Testis (tissue), 2 donors: ENCODE measurements at regions not wholly inside any gene's neighbourhood (a gene's known extent, or its start where the extent isn't known, plus 50 kb on each side); places are given as distances from the start of the nearest gene placed in this dataset.

ENCODE experiments used
- POLR2A ChIP-seq: fragments of 450-650 bp; IDR thresholded peaks from one replicate; pipeline ENCODE4 v1.6.1; 2017; ENCODE audit warnings: antibody characterized with exemption, mild to moderate bottlenecking, moderate library complexity
- TF ChIP-seq, protein P1 (sequence below), 3 experiments: fragments of 450-650 bp in 2 of 3; fragments of 200-600 bp in 1 of 3; sonication (generic) in 1 of 3; IDR thresholded peaks; one replicate each; pipeline ENCODE4 v1.5.1; 2016 to 2019; ENCODE audit warnings: antibody characterized with exemption in 3 of 3, mild to moderate bottlenecking in 2 of 3, moderate library complexity in 1 of 3

DNA sequence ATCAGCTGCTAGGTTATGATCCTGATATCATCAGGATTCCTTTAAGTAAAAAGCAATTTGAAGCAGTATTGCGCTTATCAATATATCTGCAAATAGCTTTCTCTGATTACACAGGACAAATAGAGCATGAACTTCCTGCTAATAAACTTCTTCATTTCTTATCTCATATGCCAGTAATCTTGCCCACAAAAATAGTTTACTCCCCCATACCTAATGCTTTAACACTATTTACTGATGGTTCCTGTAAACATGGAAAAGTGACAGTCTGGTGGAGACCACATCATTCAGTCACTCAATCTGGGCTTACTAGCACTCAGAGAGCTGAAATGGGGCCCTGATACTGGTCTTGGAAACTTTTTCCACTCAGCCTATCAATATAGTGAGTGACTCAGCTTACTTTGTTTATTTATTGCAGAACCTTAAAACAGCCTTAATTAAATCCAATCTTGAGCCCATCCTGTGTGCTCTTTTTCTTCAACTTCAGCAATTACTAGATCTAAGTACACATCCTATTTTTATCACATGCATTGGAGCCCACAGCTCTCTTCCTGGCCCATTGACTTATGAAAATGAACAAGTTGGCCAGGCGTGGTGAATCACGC lies 1464.3 kb downstream of the UQCRFS1 start:
- TF ChIP-seq, protein P1, sequence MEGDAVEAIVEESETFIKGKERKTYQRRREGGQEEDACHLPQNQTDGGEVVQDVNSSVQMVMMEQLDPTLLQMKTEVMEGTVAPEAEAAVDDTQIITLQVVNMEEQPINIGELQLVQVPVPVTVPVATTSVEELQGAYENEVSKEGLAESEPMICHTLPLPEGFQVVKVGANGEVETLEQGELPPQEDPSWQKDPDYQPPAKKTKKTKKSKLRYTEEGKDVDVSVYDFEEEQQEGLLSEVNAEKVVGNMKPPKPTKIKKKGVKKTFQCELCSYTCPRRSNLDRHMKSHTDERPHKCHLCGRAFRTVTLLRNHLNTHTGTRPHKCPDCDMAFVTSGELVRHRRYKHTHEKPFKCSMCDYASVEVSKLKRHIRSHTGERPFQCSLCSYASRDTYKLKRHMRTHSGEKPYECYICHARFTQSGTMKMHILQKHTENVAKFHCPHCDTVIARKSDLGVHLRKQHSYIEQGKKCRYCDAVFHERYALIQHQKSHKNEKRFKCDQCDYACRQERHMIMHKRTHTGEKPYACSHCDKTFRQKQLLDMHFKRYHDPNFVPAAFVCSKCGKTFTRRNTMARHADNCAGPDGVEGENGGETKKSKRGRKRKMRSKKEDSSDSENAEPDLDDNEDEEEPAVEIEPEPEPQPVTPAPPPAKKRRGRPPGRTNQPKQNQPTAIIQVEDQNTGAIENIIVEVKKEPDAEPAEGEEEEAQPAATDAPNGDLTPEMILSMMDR (IDR thresholded peaks at IDR 0.05), result no peak
- no peak for TF ChIP-seq POLR2A
